ENCODE measurements at regions not wholly inside any gene's neighbourhood (a gene's known extent, or its start where the extent isn't known, plus 50 kb on each side); places are given as distances from the start of the nearest gene placed in this dataset.

DNA sequence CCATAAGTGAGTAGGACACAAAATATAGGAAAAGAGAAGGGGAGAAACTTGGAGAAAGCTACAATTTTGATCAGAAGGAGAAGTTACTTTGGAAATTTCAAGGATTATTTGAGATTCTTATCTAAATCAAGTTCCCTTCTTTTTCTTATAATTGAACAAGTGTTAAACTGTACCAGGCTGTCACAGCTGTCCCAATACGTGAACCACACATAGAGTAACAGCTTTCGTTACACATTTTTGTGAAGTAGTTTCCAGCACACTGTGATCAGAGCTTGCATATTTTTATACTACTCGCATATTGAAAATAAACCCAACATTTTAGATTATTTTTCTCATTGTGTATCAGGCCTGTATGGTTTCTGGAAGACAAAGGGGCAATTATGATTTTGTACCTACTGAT lies 412.8 kb upstream of the PSMD7 start:
- Histone ChIP-seq H3K4me2 (ENCODE audit: control insufficient read depth, insufficient read depth) (no peak overlapping the region), H3K79me2 (ENCODE audit: control insufficient read depth, insufficient read depth, low read length) (no peaks in the 10 kb centered on the region), H3K9me3 (replicated peaks; ENCODE audit: control insufficient read depth, insufficient read depth, low read length) (no peaks in the 10 kb centered on the region), H3K27me3 (replicated peaks in 1 of 2; ENCODE audit: control insufficient read depth in 2 of 2, insufficient read depth in 2 of 2, low read length in 1 of 2) (no peaks in the 10 kb centered on the region), H3K4me3 (no peak overlapping the region), H3K4me1 (ENCODE audit: control insufficient read depth, insufficient read depth, low read length) (no peaks in the 10 kb centered on the region), H3K27ac (ENCODE audit: control insufficient read depth, insufficient read depth) (no peak overlapping the region), H3K9ac (ENCODE audit: control insufficient read depth, insufficient read depth, low read length) (no peak overlapping the region), H3K36me3 (ENCODE audit: control insufficient read depth in 2 of 2, insufficient read depth in 2 of 2, low read length in 1 of 2) (no peaks in the 10 kb centered on the region), H2AFZ (ENCODE audit: control insufficient read depth, low read depth, low read length) (no peak overlapping the region), H4K20me1 (ENCODE audit: control insufficient read depth, insufficient read depth) (no peaks in the 10 kb centered on the region)
- ChIA-PET CTCF (interaction anchor here (0.6 to 0.9 kb wide), 2 partner anchors 151 to 1525 kb away, joined by 3 read pairs; no protein-coding TSS in a partner anchor), RAD21 (ENCODE audit: unreplicated experiment) (no interaction called here), POLR2A (no interaction called here), SMC1A (ENCODE audit: uncharacterized antibody, unreplicated experiment) (interaction anchor here (0.8 kb wide), 1 partner anchor 8 kb away, joined by 3 read pairs; no protein-coding TSS in a partner anchor)
- TF ChIP-seq RCOR1 (conservative IDR thresholded peaks at IDR 0.05; ENCODE audit: low read depth, low read length), result no peak
- TF ChIP-seq CEBPB (IDR thresholded peaks at IDR 0.05; ENCODE audit: borderline replicate concordance in 1 of 2, low read depth in 2 of 2, low read length in 2 of 2), result no peak
- TF ChIP-seq, protein P1, sequence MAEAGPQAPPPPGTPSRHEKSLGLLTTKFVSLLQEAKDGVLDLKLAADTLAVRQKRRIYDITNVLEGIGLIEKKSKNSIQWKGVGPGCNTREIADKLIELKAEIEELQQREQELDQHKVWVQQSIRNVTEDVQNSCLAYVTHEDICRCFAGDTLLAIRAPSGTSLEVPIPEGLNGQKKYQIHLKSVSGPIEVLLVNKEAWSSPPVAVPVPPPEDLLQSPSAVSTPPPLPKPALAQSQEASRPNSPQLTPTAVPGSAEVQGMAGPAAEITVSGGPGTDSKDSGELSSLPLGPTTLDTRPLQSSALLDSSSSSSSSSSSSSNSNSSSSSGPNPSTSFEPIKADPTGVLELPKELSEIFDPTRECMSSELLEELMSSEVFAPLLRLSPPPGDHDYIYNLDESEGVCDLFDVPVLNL (IDR thresholded peaks at IDR 0.05; ENCODE audit: low read depth, low read length), result no peak
- no peak for TF ChIP-seq CBFB (IDR thresholded peaks at IDR 0.05; ENCODE audit: low read depth)
- TF ChIP-seq, protein P2, sequence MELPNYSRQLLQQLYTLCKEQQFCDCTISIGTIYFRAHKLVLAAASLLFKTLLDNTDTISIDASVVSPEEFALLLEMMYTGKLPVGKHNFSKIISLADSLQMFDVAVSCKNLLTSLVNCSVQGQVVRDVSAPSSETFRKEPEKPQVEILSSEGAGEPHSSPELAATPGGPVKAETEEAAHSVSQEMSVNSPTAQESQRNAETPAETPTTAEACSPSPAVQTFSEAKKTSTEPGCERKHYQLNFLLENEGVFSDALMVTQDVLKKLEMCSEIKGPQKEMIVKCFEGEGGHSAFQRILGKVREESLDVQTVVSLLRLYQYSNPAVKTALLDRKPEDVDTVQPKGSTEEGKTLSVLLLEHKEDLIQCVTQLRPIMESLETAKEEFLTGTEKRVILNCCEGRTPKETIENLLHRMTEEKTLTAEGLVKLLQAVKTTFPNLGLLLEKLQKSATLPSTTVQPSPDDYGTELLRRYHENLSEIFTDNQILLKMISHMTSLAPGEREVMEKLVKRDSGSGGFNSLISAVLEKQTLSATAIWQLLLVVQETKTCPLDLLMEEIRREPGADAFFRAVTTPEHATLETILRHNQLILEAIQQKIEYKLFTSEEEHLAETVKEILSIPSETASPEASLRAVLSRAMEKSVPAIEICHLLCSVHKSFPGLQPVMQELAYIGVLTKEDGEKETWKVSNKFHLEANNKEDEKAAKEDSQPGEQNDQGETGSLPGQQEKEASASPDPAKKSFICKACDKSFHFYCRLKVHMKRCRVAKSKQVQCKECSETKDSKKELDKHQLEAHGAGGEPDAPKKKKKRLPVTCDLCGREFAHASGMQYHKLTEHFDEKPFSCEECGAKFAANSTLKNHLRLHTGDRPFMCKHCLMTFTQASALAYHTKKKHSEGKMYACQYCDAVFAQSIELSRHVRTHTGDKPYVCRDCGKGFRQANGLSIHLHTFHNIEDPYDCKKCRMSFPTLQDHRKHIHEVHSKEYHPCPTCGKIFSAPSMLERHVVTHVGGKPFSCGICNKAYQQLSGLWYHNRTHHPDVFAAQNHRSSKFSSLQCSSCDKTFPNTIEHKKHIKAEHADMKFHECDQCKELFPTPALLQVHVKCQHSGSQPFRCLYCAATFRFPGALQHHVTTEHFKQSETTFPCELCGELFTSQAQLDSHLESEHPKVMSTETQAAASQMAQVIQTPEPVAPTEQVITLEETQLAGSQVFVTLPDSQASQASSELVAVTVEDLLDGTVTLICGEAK (IDR thresholded peaks at IDR 0.05; ENCODE audit: borderline replicate concordance), result no peak
- no peak for TF ChIP-seq HDAC6 (IDR thresholded peaks at IDR 0.05; ENCODE audit: unreplicated experiment)
- TF ChIP-seq, protein P3, sequence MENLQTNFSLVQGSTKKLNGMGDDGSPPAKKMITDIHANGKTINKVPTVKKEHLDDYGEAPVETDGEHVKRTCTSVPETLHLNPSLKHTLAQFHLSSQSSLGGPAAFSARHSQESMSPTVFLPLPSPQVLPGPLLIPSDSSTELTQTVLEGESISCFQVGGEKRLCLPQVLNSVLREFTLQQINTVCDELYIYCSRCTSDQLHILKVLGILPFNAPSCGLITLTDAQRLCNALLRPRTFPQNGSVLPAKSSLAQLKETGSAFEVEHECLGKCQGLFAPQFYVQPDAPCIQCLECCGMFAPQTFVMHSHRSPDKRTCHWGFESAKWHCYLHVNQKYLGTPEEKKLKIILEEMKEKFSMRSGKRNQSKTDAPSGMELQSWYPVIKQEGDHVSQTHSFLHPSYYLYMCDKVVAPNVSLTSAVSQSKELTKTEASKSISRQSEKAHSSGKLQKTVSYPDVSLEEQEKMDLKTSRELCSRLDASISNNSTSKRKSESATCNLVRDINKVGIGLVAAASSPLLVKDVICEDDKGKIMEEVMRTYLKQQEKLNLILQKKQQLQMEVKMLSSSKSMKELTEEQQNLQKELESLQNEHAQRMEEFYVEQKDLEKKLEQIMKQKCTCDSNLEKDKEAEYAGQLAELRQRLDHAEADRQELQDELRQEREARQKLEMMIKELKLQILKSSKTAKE (IDR thresholded peaks at IDR 0.05; ENCODE audit: low read depth, poor library complexity, severe bottlenecking), result no peak
- no peak for TF ChIP-seq IRF4 (IDR thresholded peaks at IDR 0.05; ENCODE audit: low read depth, low read length)
- no peak for TF ChIP-seq PAX5 (IDR thresholded peaks at IDR 0.05; ENCODE audit: borderline replicate concordance, low read depth, low read length)
- TF ChIP-seq KDM1A (IDR thresholded peaks at IDR 0.05; ENCODE audit: borderline replicate concordance), result no peak
- 18% methylated on average over 3 of the region's 3 CpGs for WGBS (ENCODE audit: insufficient coverage, insufficient replicate concordance, low lambda C conversion rate, missing lambda C conversion rate)
- in situ Hi-C loops (cut with MboI) (no loop called here), intact Hi-C loops (cut with micrococcal nuclease; ENCODE audit: unreplicated experiment) (loop anchor here (10.0 kb wide), 1 partner anchor 221 kb away; no protein-coding TSS in a partner anchor)
- FAIRE-seq (no peak), ATAC-seq (no peak), DNase-seq (ENCODE audit: low read depth, low spot score) (no peak)
- BruUV-seq (replicated peaks), result no TSS peak
